ENCODE measurements at regions not wholly inside any gene's neighbourhood (a gene's known extent, or its start where the extent isn't known, plus 50 kb on each side); places are given as distances from the start of the nearest gene placed in this dataset.

DNA sequence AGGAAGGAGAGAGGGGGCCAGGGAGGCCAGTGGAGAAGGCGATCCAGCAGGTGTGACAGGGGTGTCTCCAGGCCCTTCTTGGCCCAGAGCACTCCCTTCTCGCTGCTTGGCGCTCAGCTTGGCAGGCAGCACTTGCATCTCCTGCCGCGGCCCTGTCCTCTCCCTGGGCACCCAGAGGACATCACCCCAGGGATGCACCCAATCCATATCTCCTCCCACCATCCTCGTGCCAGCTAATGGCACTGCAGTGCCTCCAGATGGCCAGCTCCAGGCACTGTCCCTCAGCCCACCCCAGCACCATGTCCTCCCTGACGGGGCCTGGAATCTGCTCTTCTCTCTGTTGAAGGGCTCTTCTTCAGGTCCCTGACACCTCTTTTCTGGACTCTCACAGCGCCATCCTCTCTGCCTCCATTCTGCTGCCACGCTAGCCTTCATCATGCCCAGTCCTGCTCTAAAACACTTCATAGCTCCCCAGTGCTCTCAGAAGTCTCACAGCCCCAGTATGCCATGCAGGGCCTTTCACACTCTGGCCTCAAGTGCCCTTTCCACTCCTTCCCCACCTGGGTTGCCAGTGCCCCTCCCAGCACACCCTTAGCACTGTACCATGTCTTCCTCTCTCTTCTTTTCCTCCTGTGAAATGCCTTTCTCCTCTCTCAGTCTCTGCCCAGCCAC, 106.8 kb upstream of the SLC6A11 start:
- TF ChIP-seq, protein P1, sequence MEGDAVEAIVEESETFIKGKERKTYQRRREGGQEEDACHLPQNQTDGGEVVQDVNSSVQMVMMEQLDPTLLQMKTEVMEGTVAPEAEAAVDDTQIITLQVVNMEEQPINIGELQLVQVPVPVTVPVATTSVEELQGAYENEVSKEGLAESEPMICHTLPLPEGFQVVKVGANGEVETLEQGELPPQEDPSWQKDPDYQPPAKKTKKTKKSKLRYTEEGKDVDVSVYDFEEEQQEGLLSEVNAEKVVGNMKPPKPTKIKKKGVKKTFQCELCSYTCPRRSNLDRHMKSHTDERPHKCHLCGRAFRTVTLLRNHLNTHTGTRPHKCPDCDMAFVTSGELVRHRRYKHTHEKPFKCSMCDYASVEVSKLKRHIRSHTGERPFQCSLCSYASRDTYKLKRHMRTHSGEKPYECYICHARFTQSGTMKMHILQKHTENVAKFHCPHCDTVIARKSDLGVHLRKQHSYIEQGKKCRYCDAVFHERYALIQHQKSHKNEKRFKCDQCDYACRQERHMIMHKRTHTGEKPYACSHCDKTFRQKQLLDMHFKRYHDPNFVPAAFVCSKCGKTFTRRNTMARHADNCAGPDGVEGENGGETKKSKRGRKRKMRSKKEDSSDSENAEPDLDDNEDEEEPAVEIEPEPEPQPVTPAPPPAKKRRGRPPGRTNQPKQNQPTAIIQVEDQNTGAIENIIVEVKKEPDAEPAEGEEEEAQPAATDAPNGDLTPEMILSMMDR (IDR thresholded peaks at IDR 0.05; ENCODE audit: low read depth, low read length) = no peak
- no peak overlapping the region for H3K4me3 ChIP-seq (ENCODE audit: low read depth, low read length)

DNA sequence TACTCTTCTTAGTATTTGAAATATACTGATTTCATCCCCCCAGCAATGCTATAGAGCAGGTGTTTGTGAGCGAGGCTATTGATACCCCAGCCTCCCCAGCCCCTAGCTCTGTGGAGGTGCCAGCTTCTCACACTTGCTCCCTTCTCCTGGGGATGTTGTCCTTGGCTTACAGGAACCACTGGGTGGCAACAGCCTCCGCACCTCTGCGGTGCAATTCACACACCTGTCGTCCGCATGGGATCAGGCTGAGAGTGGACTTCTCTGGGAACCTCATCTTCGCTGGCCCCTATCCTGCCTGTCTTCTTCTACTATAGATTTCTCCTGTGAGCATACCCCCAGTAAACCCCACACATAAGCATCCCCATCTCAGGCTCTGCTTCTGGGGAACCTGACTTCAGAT, 103.9 kb upstream of the SLC6A11 start:
- no peak overlapping the region for H3K4me3 ChIP-seq (ENCODE audit: low read depth, low read length)
- TF ChIP-seq, protein P1 (IDR thresholded peaks at IDR 0.05; ENCODE audit: low read depth, low read length) = no peak

DNA sequence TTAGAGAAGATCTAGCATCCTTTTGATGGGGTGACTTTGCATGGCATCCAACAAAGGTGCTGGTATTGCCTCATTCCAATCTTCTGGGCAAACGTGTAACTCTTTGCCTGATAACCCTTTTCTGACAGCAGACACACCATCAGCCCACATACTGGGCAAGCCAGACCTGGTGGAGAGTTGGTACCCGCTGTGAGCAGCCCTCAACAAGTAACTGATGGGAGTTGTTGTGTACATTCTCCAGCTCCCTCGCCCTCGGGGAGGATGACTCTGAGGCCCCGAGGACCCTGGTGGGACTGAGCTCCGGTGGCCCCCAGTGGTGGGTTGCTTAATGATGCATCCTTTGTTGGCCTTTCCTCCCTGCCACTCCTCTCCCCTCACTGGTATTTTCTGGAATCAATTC, 102.4 kb upstream of the SLC6A11 start:
- TF ChIP-seq, protein P1 (IDR thresholded peaks at IDR 0.05; ENCODE audit: low read depth, low read length) = no peak
- H3K4me3 ChIP-seq (ENCODE audit: low read depth, low read length) = no peak overlapping the region

DNA sequence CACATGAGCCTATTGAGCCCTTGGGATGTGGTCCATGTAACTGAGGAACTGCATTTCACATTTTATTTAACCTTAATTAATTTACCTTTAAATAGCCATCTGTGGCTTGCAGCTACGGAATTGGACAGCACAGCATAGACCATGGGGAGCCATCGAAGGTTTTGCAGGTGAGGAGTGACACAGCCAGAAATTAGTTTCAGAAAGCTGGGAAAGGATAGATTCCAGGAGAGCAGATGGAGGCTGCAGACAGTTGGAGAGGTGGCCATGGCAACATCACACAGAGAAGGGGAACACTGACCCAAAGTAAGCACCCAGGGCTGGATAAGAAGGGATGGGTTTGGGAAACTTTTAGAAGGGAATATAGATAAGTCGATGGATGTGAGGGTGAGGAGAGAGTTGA, 100.1 kb upstream of the SLC6A11 start:
- TF ChIP-seq, protein P1 (IDR thresholded peaks at IDR 0.05; ENCODE audit: low read depth, low read length) = no peak
- no peak overlapping the region for H3K4me3 ChIP-seq (ENCODE audit: low read depth, low read length)

DNA sequence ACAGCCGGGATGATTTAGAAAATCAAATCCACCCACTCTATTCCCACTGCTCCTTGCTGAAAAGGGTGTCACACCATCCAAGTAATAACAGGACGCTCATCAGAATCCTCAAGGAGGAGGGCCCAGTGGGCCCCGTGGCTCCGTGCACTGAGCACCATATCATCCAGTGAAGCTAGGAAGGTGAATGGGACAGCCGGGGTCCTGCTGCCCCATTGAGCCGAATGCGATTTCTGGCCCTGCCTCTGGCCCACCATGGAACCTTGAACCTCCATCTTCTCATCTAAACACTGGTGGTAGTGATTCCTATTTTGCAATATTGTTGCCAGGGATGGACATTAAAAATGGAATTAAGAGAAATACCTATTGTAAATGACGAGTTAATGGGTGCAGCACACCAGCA, 99.1 kb upstream of the SLC6A11 start:
- TF ChIP-seq, protein P1 (IDR thresholded peaks at IDR 0.05; ENCODE audit: low read depth, low read length) = no peak

DNA sequence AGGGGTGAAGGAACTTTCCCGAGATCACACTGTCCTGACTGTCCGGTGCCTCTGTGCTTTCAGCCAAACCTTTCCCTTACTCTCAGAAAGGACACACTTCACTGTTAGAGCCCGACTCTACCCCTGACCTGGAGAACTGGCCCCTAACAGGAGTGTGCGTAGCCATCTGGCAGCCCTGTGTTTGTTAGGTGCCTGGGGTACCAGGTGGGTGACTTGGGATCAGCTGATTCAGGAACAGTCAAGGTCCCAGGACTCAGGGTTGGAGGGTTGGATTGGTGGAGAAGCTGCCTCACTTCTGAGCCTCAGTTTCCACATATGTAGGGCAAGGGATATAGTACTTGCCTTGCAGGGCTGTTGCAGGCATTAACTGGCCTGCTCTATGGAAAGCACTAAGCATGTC, 98.3 kb upstream of the SLC6A11 start:
- H3K4me3 ChIP-seq (ENCODE audit: low read depth, low read length) = no peak overlapping the region
- TF ChIP-seq, protein P1 (IDR thresholded peaks at IDR 0.05; ENCODE audit: low read depth, low read length) = no peak

More for the DNA sequence above, 99.1 kb upstream of the SLC6A11 start:
- H3K4me3 ChIP-seq (ENCODE audit: low read depth, low read length) = no peak overlapping the region

DNA sequence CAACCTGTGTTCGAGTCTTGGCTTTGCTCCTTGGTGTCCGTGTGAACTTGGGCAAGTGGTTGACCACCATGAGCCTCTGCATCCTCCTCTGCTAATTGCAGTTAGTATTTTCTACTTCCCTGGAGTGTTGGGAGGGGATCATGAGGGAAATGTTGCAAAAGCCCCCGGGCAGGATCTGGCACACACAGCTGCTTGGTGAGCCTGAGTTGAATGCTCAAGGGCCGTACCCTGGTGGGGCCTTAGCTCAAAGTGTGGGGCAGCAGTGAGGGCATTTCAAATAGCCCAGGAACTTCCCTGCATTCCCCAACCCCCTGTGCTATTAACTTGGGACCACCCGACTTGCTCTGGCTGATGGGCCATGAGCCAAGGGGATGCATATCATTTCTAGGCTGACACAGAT, 94.9 kb upstream of the SLC6A11 start:
- TF ChIP-seq, protein P1 (IDR thresholded peaks at IDR 0.05; ENCODE audit: low read depth, low read length) = no peak
- no peak overlapping the region for H3K4me3 ChIP-seq (ENCODE audit: low read depth, low read length)
